GM21367 (cell line): ENCODE measurements at regions not wholly inside any gene's neighbourhood (a gene's known extent, or its start where the extent isn't known, plus 50 kb on each side); places are given as distances from the start of the nearest gene placed in this dataset.
"Not testable (repeated sequence)": the region's sequence is repeated elsewhere in the genome, so short reads cannot be mapped to it uniquely, and the experiment has no call there.

Experiments used
- ATAC-seq: cut with Tn5 transposase; IDR thresholded peaks from one replicate; pipeline ENCODE4 v1.9.1; 2021; ENCODE audit not compliant: unreplicated experiment

DNA sequence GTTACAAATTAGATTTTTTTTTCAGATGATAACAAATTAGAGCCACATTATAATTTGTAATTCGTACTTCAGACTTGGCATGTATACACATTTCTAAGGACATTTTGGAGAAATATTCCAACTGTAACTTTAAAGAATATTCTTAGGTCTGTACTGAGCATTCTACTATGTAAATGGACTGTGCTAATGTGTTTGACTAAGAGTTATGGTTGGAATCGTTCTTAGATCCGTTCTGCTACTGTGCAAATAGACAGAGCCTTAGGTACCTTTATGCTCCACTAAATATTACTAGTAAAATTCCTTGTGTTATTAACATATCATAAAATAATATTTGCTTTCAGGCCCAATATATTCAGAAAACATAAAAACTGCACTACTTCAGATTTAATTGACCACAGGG, 1180.0 kb upstream of the TENM3 start:
- ATAC-seq: no peak

DNA sequence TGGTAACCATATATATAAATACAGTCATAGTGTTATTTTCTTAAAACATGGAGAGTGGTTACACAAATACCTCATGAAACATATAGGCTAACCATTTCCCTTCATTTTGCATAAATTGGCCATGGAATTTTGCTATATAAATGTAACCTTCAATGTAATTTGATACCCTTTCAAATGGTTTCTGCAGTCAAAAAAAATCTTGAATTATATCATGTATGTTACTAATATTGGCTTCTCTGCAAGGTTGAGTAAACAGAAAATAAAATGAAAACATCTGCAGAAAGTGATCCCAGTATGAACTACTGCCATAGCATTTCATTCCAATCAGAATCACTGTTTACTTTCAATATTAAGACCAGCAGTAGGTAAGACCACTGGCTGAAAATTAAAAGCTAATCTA, 1165.9 kb upstream of the TENM3 start:
- no peak for ATAC-seq

DNA sequence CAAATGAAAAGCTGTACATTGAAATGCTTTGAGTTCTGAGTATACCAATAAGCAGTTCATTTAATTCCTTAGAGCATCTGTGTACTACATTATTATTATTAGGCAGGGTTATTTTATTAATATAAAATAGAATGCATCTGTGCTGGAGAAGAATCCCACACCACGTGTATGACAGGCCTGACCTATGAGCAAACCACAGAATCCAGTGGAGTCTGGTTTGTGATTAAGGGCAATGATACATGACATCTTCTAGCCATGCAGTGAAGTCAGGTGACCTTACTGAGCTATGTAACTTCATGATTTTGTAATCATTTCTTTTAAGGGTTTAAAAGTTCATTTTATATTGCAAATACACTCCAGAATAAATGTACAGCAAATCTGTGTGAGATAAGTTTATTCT, 1165.0 kb upstream of the TENM3 start:
- ATAC-seq: no peak

DNA sequence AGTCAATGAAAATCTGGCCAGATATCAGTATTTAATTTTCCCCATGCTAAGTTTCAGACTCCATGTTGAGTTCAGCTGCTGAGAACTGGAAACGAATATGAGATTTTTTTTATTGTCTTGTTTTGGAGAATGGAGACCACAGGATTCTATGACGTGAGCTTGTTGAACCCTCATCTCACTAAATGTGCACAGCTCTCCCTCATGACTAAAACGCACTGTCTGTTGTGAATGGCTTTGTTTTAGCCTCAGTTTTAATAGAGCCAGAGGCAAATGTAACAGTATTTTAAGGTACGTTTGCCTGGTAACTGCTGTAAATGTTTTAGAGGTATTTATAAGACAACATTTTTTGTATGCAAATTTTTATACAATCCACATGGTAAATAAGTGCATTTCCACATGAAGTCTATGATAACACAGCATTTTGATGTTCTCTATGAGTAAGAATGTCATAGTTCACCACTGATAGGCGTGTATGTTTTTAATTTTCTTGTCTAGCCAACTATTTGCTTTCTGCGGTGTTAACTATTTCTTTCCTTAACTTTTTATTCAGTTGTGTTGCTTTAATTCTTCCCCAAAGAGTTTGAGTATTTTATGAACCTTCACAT, 1159.3 kb upstream of the TENM3 start:
- no peak for ATAC-seq

DNA sequence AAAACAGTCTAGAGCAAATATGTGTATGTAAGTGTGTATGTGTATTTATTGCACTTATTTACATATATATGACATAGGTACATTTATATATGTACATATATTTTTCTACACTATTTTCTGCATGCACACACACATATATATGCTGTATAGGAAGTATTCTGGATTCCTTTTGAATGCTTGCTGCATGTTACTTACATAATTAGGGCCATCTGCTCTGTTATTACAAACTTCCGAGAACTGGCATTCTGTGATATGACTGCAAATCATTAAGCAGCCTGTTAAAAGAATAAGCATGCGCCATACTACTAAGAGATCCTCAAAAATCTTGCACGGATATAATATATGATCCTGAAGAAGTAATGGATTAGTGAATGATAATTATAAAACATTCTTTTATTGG, 1157.6 kb upstream of the TENM3 start:
- no peak for ATAC-seq

DNA sequence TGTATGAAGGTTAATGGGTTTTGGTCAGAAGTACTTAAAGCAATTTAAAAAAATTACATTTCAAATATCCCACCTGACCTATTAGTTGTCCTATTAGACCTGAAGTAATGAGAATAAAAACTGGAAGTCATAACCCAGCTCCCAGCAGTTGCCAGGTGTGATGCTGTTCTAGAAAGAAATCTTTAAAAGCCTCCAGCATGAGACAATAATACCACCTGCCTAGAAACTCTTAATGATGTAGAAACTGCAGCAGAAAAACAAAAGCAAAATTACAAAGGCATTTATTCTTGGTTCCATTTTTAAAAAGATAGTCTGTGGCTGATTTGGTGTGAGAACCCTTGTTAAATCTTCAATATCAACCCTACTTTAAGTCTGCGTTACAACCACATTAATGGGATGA, 1137.7 kb upstream of the TENM3 start:
- no peak for ATAC-seq

DNA sequence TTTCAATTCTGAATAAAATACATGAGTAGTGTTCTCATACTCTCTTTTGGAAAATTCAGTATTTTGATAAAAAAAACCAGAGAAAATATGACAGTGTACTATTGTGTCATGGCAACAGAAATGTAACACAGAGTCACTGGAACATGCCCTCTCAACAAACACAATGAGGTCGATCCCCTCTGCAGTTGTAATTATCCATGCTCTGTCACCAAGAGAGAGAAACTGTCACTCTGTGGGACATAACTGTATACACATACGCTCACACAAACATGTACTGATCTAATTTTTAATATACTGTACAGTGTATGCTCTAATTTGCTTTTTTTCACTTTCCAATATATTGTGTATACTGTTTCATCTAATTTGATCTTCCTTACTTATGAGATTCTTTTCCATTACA, 1136.8 kb upstream of the TENM3 start:
- ATAC-seq: no peak

DNA sequence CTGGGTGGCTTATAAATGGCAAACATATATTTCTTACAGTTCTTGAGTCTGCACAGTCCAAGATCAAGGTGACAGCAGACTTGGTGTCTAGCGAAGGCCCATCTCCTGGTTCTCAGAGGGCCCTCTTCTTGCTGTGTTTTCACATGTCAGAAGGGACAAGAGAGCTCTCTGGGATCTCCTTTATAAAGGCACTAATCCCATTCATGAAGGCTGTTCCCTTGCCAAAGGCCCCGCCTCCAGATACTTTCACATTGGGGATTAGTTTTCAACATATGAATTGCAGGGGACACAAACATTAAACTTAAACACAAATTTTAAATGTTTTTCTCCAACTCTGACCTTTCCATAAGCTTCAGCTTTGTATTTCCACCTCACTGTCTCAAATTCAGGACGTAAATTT, 1135.0 kb upstream of the TENM3 start:
- ATAC-seq: no peak

DNA sequence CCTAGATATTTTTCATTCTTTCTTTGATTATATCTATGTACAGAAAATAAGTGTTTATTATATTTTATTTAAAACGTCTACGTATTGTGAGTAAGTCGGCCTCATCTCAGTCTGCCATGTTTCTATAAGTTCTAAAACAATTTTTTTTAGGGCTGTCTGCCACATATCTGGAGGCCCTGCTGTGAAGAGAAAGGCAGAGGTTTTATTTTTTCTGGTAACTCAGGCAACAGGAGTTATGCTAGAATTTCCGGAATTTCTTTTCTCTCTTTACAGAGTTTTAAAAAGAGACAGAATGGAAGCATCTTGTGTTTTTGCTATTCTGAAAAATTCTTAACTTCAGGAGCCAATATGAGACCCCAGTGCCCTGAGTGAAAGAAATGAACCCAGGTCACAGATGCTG, 1124.0 kb upstream of the TENM3 start:
- ATAC-seq: no peak

DNA sequence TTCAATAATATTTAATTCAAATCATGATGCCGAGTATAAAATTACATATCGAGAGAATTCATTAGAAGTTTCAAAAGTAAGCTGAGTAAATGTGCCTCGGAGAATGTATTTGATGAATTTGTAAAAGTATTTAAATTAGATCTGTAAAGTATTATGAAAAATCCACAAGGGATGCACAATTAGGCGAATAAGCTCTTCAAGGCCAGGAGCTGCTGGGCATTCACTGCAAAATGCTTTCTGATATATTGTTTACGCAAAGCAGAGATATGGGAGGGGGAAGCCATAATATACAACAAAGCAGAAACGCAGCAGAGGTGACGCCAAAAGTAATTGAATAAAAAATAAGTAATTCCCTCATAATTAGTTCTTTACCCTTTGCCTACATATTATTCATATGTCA, 1121.5 kb upstream of the TENM3 start:
- ATAC-seq: no peak

DNA sequence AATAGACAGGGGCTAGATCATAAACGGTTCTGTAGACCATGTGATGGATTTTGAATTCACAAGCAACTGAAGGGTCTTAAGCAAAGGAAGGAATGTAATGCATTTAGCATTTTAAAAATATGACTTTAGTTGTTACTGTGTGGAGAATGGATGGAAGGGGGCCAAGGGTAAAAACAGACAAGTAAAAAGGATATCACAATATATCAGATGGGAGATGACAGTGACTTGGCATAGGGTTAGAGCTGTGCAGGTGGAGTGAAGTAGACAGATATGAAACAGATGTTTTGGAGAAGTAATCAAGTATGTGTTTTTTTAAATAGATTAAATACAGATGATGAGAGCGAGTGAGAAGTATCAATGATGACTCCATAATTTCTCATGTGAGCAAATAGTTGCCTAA, 1116.0 kb upstream of the TENM3 start:
- no peak for ATAC-seq

DNA sequence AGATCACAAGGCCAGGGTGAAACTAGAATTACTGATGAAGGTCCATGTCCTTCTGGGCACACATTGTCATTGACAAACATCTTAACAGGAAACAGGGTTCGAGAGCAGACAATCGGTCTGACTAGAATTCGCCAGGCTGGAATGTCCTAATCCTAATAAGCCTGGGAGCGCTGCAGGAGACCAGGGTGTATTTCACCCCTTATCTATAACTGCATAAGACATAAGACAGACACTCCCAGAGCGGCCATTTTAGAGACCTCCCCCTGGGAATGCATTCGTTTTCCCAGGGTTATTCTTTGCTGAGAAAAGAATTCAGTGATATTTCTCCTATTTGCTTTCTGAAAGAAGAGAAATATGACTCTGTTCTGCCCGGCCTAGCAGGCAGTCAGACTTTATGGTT, 1112.9 kb upstream of the TENM3 start:
- not testable (repeated sequence) for ATAC-seq

DNA sequence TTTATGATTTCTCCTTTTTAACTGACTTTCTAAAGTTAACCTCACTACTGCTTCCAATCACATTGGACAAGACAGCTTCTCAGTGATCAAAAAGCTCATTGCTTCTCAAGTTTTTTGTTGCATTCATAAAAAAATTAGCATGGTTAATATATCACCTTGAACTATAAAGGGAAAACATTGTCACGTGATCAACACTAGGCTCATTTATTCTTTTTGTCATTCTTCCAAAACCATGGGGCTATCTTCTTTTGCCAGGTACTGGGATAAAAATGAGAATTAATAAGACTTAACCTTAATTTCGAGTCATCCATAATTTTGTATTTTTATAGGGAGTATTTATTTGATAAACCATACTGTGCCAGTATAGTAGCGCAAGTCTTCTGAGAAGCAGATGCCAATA, 1105.9 kb upstream of the TENM3 start:
- no peak for ATAC-seq

DNA sequence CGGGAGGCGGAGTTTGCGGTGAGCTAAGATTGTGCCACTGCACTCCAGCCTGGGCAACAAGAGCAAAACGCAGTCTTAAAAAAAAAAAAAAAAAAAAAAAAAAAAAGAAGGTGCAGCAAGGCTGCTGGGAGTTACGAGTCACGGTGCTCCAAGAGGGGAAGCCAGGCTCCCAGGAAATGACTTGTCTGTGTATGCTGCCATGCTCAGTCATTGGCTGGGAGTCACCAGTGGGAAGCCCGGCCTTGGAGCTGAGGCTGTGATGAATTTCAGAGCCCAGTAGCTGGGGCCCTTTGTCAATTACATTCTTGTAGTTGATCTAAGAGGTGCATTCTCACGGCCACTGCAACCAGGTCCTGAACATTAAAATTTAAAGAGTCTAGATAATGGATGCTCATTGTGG, 1105.1 kb upstream of the TENM3 start:
- ATAC-seq: no peak

DNA sequence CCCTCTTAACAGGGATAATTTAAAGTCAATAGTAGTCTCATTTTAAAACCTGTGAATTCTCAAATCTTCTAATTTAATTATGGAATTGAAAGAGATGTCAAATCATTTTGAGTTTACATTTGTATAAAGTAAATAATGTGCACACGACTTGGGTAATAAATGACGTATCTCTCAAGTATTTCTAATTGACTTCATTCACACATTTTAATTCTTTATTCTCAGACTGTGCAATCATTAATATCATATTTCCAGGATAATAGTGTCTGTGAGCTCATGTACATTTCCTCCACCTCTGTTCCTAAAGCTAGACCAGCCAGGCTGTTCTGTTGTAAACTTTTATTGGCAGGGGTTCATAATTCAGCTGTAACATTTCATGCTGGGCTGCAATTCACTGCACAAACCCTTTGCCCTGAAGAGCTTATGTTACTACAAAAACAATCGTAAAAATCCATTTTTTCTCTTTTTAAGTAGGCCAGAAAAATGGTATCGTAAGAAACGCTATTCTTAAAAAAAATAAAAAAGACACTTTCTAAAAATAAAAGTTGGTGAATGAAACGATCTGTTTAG, 1103.1 kb upstream of the TENM3 start:
- no peak for ATAC-seq

DNA sequence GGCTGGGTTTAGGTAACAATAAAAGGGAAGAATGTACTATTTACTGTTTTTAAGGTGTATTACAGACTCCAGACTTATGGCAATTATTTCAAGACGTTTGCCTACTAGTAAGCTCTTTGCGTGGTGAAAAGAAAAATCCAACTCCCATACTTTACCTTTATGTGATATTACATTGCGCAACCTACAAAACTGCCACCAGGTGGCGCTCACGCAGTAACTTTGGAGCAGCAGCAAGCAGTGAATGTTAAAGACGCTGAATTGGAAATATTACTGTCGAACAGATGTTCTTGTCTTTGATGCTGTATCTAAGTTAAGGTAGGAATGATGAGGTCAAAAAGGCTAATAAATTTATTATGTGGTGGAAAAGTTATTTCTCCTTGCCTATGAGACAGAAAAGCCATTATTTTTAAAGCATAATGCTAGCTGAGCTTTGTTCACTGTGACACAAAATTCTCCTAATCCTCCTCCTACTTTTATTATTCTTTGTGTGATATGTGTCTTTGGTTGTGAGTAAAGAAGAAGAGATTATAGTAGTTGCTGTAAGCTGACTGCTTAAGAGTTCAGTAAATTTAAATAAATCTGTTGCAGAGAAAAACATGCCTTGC, 1099.8 kb upstream of the TENM3 start:
- peak; percentile 87 for ATAC-seq

DNA sequence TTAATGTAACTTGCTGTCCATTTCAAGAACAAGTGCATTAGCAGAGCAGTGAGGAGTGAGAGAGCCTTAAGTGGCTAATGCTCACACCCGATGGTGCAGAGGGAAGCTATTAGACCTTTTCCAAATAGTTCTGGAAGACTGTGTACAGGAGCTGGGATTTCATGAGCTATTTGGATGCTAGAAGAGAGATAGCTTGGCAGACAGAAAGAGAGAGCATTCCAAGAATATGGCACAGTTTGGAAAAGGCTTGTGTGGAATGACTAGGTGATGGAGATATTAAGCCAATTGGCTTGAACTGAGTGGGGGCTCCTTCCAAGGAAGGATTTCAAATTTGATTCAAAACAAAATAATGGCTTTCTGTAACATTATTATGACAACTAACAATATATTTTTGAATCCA, 1097.2 kb upstream of the TENM3 start:
- ATAC-seq: no peak

DNA sequence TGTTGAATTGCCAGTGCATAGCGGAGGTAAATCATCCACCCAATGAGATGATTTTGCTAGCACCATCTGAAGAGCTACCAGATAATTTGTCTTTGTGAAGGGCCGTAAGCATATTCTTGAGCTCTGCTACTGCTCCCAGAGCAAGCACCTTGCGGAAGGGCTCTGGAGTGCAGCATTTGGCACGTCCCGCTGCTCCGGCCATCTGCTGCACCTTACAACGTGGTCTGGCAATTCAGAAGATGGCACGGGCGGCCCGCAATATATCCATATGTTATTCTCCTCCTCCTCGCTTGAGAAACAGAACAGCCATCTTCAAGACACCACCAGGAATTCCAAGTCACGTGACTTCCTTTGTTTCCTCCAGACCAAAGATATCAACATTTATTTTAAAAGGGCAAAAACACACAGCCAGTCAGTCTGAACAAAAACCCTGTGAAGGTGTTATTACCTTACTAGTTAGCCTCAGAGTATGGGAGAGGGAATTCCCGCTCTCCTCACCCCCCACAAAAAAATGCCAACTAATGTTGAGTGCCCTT, 1095.7 kb upstream of the TENM3 start:
- no peak for ATAC-seq

DNA sequence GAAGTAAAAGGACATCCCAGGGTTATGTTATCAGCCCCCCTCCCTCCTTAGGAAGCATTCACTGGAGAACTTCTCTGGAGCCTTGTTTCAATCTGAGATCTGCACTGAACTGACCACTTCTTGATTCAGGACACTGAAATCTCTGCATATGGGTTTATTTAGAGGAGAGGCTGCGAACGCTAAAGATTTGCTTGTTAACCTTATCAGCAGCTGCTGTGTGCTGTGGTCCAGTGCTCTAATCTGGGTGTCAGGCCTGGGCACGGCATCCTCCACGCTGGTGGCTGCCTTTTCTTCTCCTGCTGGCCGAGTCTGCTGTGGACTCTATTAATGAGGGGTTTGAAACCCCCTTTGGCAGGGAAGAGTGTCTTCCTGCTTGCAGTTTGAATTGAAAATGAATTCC, 1094.7 kb upstream of the TENM3 start:
- no peak for ATAC-seq

DNA sequence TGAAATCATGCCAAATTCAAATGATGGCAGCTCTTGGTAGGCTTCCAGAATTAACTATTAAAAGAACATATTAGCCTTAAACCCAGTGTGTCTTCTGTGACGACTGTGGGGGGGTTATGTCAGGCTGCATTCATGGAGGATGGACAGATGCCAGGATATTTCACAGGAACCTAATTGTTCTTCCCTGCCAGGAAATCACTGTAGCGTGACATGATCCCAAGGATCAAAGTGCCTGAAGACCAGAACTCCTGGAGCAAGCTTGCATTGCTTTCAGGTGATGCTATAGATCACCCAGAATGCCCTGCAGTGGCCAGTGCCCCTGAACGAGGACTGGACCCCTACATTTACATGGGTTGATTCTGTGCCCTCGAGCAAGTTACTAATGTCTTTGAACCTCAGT, 1093.0 kb upstream of the TENM3 start:
- ATAC-seq: no peak

DNA sequence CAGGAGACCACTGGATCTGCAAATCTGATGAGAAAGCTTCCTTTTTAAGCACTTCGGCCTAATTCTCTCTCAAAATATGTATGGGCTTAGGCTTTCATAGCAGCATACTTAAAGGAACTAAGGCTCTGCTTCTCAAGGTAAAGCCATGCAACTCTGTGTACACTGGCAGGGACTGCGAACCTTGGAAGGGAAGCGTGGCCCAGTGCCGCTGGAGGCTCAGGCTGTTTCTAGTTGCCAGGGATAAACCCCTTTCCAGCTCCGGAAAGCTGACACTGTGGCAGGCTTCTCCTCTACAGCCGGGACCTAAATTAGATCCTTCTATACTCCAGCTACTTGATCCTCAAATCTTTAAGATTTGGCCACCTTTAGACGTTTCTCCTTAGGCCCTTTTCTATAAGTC, 1091.3 kb upstream of the TENM3 start:
- no peak for ATAC-seq

DNA sequence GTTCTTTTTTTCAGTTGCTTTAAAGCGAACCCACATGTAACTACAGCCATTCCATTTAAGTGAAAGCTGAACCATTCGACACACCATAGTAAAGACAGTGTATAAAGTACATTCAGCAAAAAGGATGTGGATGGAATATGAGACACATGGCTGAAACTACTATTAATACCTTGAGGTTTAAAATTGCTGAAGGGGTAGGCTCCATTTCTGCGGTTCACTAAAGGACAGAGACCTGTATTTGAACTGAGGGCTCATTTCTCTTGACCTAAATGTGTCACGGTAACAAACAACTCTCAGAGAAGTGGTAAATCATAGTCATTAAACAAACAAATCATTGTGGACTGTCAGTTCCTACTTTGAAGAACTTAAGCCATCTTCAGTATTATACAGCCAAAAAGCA, 1085.6 kb upstream of the TENM3 start:
- no peak for ATAC-seq

DNA sequence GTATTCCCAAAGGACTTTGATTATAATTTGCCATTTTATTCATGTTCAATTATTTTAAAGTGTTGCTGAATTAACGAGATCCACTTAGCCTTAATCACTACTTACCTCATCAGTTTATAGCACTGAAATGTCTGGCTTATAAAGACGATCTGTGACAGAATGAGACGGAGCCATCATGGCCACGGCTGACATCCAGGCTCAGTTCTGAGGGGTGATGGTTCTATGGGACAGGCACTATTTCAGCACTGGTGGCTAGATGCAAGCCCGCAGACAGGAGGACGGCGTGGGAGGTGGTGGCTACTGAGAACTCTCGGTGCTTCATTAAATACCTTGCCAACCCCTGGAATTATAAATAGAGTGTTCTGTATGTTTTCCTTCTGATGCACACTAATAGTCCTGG, 1084.2 kb upstream of the TENM3 start:
- ATAC-seq: no peak
